ENCODE measurements at regions not wholly inside any gene's neighbourhood (a gene's known extent, or its start where the extent isn't known, plus 50 kb on each side); places are given as distances from the start of the nearest gene placed in this dataset.

GRCh38 chr3:17932136-17932771, 189.8 kb upstream of the TBC1D5 start:
- CTCF ChIA-PET = no interaction called here

GRCh38 chr3:17931131-17931530, 188.7 kb upstream of the TBC1D5 start:
- H3K4me3 ChIP-seq (ENCODE audit: control extremely low read depth in 1 of 5, extremely low read depth in 1 of 5, insufficient read depth in 1 of 5, low read depth in 2 of 5, low read length in 4 of 5) = no peak overlapping the region
- ChIA-PET POLR2A (no interaction called here), CTCF (no interaction called here)
- Mint-ChIP-seq H3K4me1 (no peaks in the 10 kb centered on the region), H3K9me3 (ENCODE audit: insufficient read depth) (no peaks in the 10 kb centered on the region), H3K27ac (no peak overlapping the region), H3K4me3 (no peak overlapping the region), H3K27me3 (peaks cover 38% of the 10 kb centered on the region)
- no peaks in the 10 kb centered on the region for H4K20me1 ChIP-seq (ENCODE audit: control insufficient read depth, insufficient read depth, low read length, poor library complexity, severe bottlenecking)
- no peaks in the 10 kb centered on the region for H3K79me2 ChIP-seq (ENCODE audit: control insufficient read depth, insufficient read depth, low read length)
- DNase-seq = no peak
- H2AFZ ChIP-seq (ENCODE audit: insufficient read depth, low read depth, low read length, poor library complexity, severe bottlenecking) = no peak overlapping the region
- no peak overlapping the region for H3K9ac ChIP-seq (ENCODE audit: low read length)
- H3K27ac ChIP-seq (ENCODE audit: low read length in 2 of 2) = no peak overlapping the region
- TF ChIP-seq CTCF (IDR thresholded peaks at IDR 0.05) = no peak
- no peak for TF ChIP-seq EZH2 (IDR thresholded peaks at IDR 0.05; ENCODE audit: borderline replicate concordance, insufficient read depth, low read depth, low read length, poor library complexity, severe bottlenecking)
- no peaks in the 10 kb centered on the region for H3K9me3 ChIP-seq (ENCODE audit: control extremely low read depth in 1 of 3, control insufficient read depth in 2 of 3, insufficient read depth in 1 of 3, low read length in 2 of 3)
- no peaks in the 10 kb centered on the region for H3K36me3 ChIP-seq (replicated peaks in 1 of 2; ENCODE audit: control extremely low read depth in 1 of 2, control insufficient read depth in 1 of 2, extremely low read depth in 1 of 2, insufficient read depth in 2 of 2, low read length in 1 of 2)
- H3K4me1 ChIP-seq (ENCODE audit: control insufficient read depth in 2 of 2, insufficient read depth in 2 of 2, low read length in 2 of 2) = no peaks in the 10 kb centered on the region
- WGBS (ENCODE audit: insufficient coverage) = no CpG with 5 or more reads among the region's 1 CpG
- no peak overlapping the region for H3K4me2 ChIP-seq (replicated peaks; ENCODE audit: low read depth, low read length, poor library complexity, severe bottlenecking)
- ATAC-seq (ENCODE audit: low read depth) = no peak
- H3K27me3 ChIP-seq (replicated peaks in 1 of 4; ENCODE audit: control extremely low read depth in 1 of 4, control insufficient read depth in 3 of 4, insufficient read depth in 4 of 4, low read length in 3 of 4) = no peaks in the 10 kb centered on the region
- intact Hi-C loops (cut with micrococcal nuclease) = no loop called here

More at GRCh38 chr3:17932136-17932771, 189.8 kb upstream of the TBC1D5 start:
- no peaks in the 10 kb centered on the region for H3K9me3 Mint-ChIP-seq (ENCODE audit: insufficient read depth)
- no peak overlapping the region for H3K27ac Mint-ChIP-seq
- no peak overlapping the region for H3K4me3 Mint-ChIP-seq
- POLR2A ChIA-PET = no interaction called here
- intact Hi-C loops (cut with micrococcal nuclease) = no loop called here
- ATAC-seq (ENCODE audit: low read depth) (no peak), DNase-seq (no peak)
- Histone ChIP-seq H3K4me1 (ENCODE audit: control insufficient read depth in 2 of 2, insufficient read depth in 2 of 2, low read length in 2 of 2) (no peaks in the 10 kb centered on the region), H3K9ac (ENCODE audit: low read length) (no peak overlapping the region), H3K4me2 (replicated peaks; ENCODE audit: low read depth, low read length, poor library complexity, severe bottlenecking) (no peak overlapping the region), H3K27me3 (replicated peaks in 1 of 4; ENCODE audit: control extremely low read depth in 1 of 4, control insufficient read depth in 3 of 4, insufficient read depth in 4 of 4, low read length in 3 of 4) (no peaks in the 10 kb centered on the region), H3K79me2 (ENCODE audit: control insufficient read depth, insufficient read depth, low read length) (no peaks in the 10 kb centered on the region), H3K36me3 (replicated peaks in 1 of 2; ENCODE audit: control extremely low read depth in 1 of 2, control insufficient read depth in 1 of 2, extremely low read depth in 1 of 2, insufficient read depth in 2 of 2, low read length in 1 of 2) (no peaks in the 10 kb centered on the region), H4K20me1 (ENCODE audit: control insufficient read depth, insufficient read depth, low read length, poor library complexity, severe bottlenecking) (no peaks in the 10 kb centered on the region), H3K27ac (ENCODE audit: low read length in 2 of 2) (no peak overlapping the region), H3K9me3 (ENCODE audit: control extremely low read depth in 1 of 3, control insufficient read depth in 2 of 3, insufficient read depth in 1 of 3, low read length in 2 of 3) (no peaks in the 10 kb centered on the region), H3K4me3 (ENCODE audit: control extremely low read depth in 1 of 5, extremely low read depth in 1 of 5, insufficient read depth in 1 of 5, low read depth in 2 of 5, low read length in 4 of 5) (no peak overlapping the region), H2AFZ (ENCODE audit: insufficient read depth, low read depth, low read length, poor library complexity, severe bottlenecking) (no peak overlapping the region)
- no peaks in the 10 kb centered on the region for H3K4me1 Mint-ChIP-seq
- TF ChIP-seq CTCF (IDR thresholded peaks at IDR 0.05) (no peak), EZH2 (IDR thresholded peaks at IDR 0.05; ENCODE audit: borderline replicate concordance, insufficient read depth, low read depth, low read length, poor library complexity, severe bottlenecking) (no peak)
- peaks cover 39% of the 10 kb centered on the region for H3K27me3 Mint-ChIP-seq
- WGBS (ENCODE audit: insufficient coverage) = no CpG with 5 or more reads among the region's 2 CpGs

All from B cell (primary cell).